ENCODE measurements at regions not wholly inside any gene's neighbourhood (a gene's known extent, or its start where the extent isn't known, plus 50 kb on each side); places are given as distances from the start of the nearest gene placed in this dataset.

GRCh38 chr5:133732536-133732935 lies 120.2 kb upstream of the FSTL4 start:
- no peak for DNase-seq

GRCh38 chr5:133731951-133732350 lies 119.6 kb upstream of the FSTL4 start:
- DNase-seq: no peak

- DNase-seq: no peak
These were observed 118.5 kb upstream of the FSTL4 start for GRCh38 chr5:133730866-133731265.

GRCh38 chr5:133730346-133730745 lies 118.0 kb upstream of the FSTL4 start:
- no peak for DNase-seq

GRCh38 chr5:133729800-133730199 lies 117.5 kb upstream of the FSTL4 start:
- DNase-seq: no peak

- DNase-seq: no peak
These were observed 116.1 kb upstream of the FSTL4 start for GRCh38 chr5:133728475-133728874.

GRCh38 chr5:133727636-133728035 lies 115.3 kb upstream of the FSTL4 start:
- no peak for DNase-seq

GRCh38 chr5:133723651-133724366 lies 111.5 kb upstream of the FSTL4 start:
- no peak for DNase-seq

GRCh38 chr5:133723126-133723525 lies 110.8 kb upstream of the FSTL4 start:
- DNase-seq: no peak

GRCh38 chr5:133721365-133721764 lies 109.0 kb upstream of the FSTL4 start:
- DNase-seq: no peak

GRCh38 chr5:133718457-133718856 lies 106.1 kb upstream of the FSTL4 start:
- no peak for DNase-seq

- no peak for DNase-seq
These were observed 104.3 kb upstream of the FSTL4 start for GRCh38 chr5:133716532-133717183.

GRCh38 chr5:133715616-133716015 lies 103.3 kb upstream of the FSTL4 start:
- no peak for DNase-seq

GRCh38 chr5:133715216-133715615 lies 102.9 kb upstream of the FSTL4 start:
- no peak for DNase-seq

- DNase-seq: no peak
These were observed 102.0 kb upstream of the FSTL4 start for GRCh38 chr5:133714161-133714915.

GRCh38 chr5:133713751-133714150 lies 101.4 kb upstream of the FSTL4 start:
- no peak for DNase-seq

GRCh38 chr5:133713209-133713608 lies 100.9 kb upstream of the FSTL4 start:
- no peak for DNase-seq

- no peak for DNase-seq
These were observed 100.2 kb upstream of the FSTL4 start for GRCh38 chr5:133712562-133712961.

GRCh38 chr5:133709209-133709725 lies 96.9 kb upstream of the FSTL4 start:
- no peak for DNase-seq

- DNase-seq: no peak
These were observed 96.0 kb upstream of the FSTL4 start for GRCh38 chr5:133708331-133708850.

GRCh38 chr5:133707629-133708028 lies 95.3 kb upstream of the FSTL4 start:
- no peak for DNase-seq

GRCh38 chr5:133706506-133707430 lies 94.4 kb upstream of the FSTL4 start:
- no peak for DNase-seq
